K562 (cell line): ENCODE measurements at regions not wholly inside any gene's neighbourhood (a gene's known extent, or its start where the extent isn't known, plus 50 kb on each side); places are given as distances from the start of the nearest gene placed in this dataset.

Experiments used
- CTCF ChIP-seq, 3 experiments: IDR thresholded peaks in 2 of 3; conservative IDR thresholded peaks in 1 of 3; 2 replicates each; pipeline ENCODE4 v1.5.1; 2011 to 2012; ENCODE audit warnings: low read length in 3 of 3, mild to moderate bottlenecking in 3 of 3, control low read depth in 2 of 3, improper control_type of control experiment in 1 of 3, inconsistent platforms in 1 of 3, low read depth in 1 of 3, mixed read lengths in 1 of 3, moderate library complexity in 1 of 3; ENCODE audit not compliant: insufficient read depth in 2 of 3
- RAD21 ChIP-seq, 2 experiments: fragments of 250-450 bp in 1 of 2; fragments of 450-650 bp in 1 of 2; sonication (Bioruptor Pico) in 1 of 2; formaldehyde crosslinking in 1 of 2; IDR thresholded peaks in 1 of 2; conservative IDR thresholded peaks in 1 of 2; 2 replicates each; pipeline versions ENCODE4 v1.4.0 to v1.8.0; 2020 to 2022; ENCODE audit warnings: mild to moderate bottlenecking in 2 of 2, moderate library complexity in 1 of 2
- ZNF274 ChIP-seq: IDR thresholded peaks from 2 replicates; pipeline ENCODE4 v1.6.1; 2011; ENCODE audit warnings: low read depth, mild to moderate bottlenecking, low read length, moderate library complexity, borderline replicate concordance
- TF ChIP-seq, protein P1 (sequence below): fragments of 450-650 bp; IDR thresholded peaks from 2 replicates; pipeline ENCODE4 v1.7.1; 2018; ENCODE audit warnings: mild to moderate bottlenecking, low read depth; ENCODE audit not compliant: partially characterized antibody

DNA sequence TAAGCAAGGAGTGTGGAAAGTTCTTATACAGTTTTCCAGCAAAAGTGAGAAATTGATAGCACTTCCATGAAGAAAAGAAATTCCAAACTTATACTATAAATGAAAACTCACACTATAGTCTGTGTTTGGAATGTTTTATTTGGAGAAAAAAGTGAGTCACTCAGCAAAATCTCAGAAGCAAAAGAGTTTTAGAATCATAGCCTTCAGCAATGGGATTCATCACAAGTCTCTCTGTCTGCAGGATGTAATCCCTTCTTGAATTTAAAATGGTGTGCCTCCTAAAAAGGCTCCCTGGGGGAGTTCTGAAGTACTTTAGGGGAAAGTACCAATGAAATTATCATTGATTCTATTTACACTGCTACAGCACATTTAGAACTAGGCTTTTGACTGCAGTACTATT lies 756.4 kb downstream of the XPNPEP1 start:
- TF ChIP-seq CTCF (IDR thresholded peaks at IDR 0.05 in 2 of 3, conservative IDR thresholded peaks at IDR 0.05 in 1 of 3; ENCODE audit: insufficient read depth in 2 of 3, low read depth in 1 of 3, low read length in 3 of 3) (no peak), ZNF274 (no peak), RAD21 (CRISPR knock-in tag; conservative IDR thresholded peaks at IDR 0.05 in 1 of 2, IDR thresholded peaks at IDR 0.05 in 1 of 2) (no peak)
- TF ChIP-seq, protein P1, sequence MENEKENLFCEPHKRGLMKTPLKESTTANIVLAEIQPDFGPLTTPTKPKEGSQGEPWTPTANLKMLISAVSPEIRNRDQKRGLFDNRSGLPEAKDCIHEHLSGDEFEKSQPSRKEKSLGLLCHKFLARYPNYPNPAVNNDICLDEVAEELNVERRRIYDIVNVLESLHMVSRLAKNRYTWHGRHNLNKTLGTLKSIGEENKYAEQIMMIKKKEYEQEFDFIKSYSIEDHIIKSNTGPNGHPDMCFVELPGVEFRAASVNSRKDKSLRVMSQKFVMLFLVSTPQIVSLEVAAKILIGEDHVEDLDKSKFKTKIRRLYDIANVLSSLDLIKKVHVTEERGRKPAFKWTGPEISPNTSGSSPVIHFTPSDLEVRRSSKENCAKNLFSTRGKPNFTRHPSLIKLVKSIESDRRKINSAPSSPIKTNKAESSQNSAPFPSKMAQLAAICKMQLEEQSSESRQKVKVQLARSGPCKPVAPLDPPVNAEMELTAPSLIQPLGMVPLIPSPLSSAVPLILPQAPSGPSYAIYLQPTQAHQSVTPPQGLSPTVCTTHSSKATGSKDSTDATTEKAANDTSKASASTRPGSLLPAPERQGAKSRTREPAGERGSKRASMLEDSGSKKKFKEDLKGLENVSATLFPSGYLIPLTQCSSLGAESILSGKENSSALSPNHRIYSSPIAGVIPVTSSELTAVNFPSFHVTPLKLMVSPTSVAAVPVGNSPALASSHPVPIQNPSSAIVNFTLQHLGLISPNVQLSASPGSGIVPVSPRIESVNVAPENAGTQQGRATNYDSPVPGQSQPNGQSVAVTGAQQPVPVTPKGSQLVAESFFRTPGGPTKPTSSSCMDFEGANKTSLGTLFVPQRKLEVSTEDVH, result no peak
